Keratinocyte (primary cell): ENCODE measurements at regions not wholly inside any gene's neighbourhood (a gene's known extent, or its start where the extent isn't known, plus 50 kb on each side); places are given as distances from the start of the nearest gene placed in this dataset.

Experiments
- DNase-seq: peaks from one replicate; pipeline ENCODE4 v3.0.0-alpha.2; 2011; ENCODE audit warnings: low read depth, missing footprints, low spot score
- FAIRE-seq: peaks from 2 replicates; lab custom pipeline; 2011; peaks lifted over from hg19 to GRCh38; lab: Jason Lieb, UNC
- H2AFZ ChIP-seq: 2 replicates; pipeline ENCODE4 v1.6.0; 2012; ENCODE audit warnings: low read length, control low read depth, inconsistent platforms; ENCODE audit not compliant: control insufficient read depth
- H3K27ac ChIP-seq: 2 replicates; pipeline ENCODE4 v1.5.1; 2011; ENCODE audit warnings: low read length; ENCODE audit not compliant: control insufficient read depth, insufficient read depth
- H3K27me3 ChIP-seq: 3 replicates; pipeline ENCODE4 v1.6.0; 2011; ENCODE audit warnings: low read length; ENCODE audit not compliant: control insufficient read depth, insufficient read depth; ENCODE audit errors: extremely low read depth
- H3K36me3 ChIP-seq, 2 experiments: 2 replicates in 1 of 2; 3 replicates in 1 of 2; pipeline ENCODE4 v1.5.1; 2011; ENCODE audit warnings: low read length in 2 of 2, mild to moderate bottlenecking in 1 of 2; ENCODE audit not compliant: control insufficient read depth in 2 of 2, insufficient read depth in 2 of 2; ENCODE audit errors: extremely low read depth in 1 of 2
- H3K4me1 ChIP-seq: 3 replicates; pipeline ENCODE4 v1.5.1; 2011; ENCODE audit warnings: low read length; ENCODE audit not compliant: control insufficient read depth, insufficient read depth; ENCODE audit errors: extremely low read depth
- H3K4me2 ChIP-seq: 3 replicates; pipeline ENCODE4 v1.6.0; 2011; ENCODE audit warnings: low read depth, low read length; ENCODE audit not compliant: control insufficient read depth, insufficient read depth; ENCODE audit errors: extremely low read depth
- H3K4me3 ChIP-seq, 3 experiments: fragments of 200-600 bp in 1 of 3; sonication (generic) in 1 of 3; 2 replicates in 2 of 3; 3 replicates in 1 of 3; pipeline ENCODE4 v1.5.1; 2011 to 2016; ENCODE audit warnings: low read length in 3 of 3, mild to moderate bottlenecking in 3 of 3, control low read depth in 2 of 3, inconsistent platforms in 1 of 3, low read depth in 1 of 3, mixed read lengths in 1 of 3, mixed run types in 1 of 3, moderate library complexity in 1 of 3; ENCODE audit not compliant: control insufficient read depth in 2 of 3, insufficient read depth in 2 of 3; ENCODE audit errors: extremely low read depth in 1 of 3
- H3K79me2 ChIP-seq: 2 replicates; pipeline ENCODE4 v1.6.0; 2012; ENCODE audit warnings: low read length; ENCODE audit not compliant: control insufficient read depth, insufficient read depth
- H3K9ac ChIP-seq: 3 replicates; pipeline ENCODE4 v1.6.0; 2011; ENCODE audit warnings: low read length; ENCODE audit not compliant: control insufficient read depth, insufficient read depth; ENCODE audit errors: extremely low read depth
- H3K9me1 ChIP-seq: 3 replicates; pipeline ENCODE4 v1.6.0; 2011; ENCODE audit warnings: low read length; ENCODE audit not compliant: control insufficient read depth, insufficient read depth; ENCODE audit errors: extremely low read depth
- H3K9me3 ChIP-seq: 2 replicates; pipeline ENCODE4 v1.5.1; 2012; ENCODE audit warnings: low read depth, low read length; ENCODE audit not compliant: control insufficient read depth
- H4K20me1 ChIP-seq: 3 replicates; pipeline ENCODE4 v1.6.0; 2011; ENCODE audit warnings: low read length; ENCODE audit not compliant: control insufficient read depth, insufficient read depth; ENCODE audit errors: extremely low read depth
- EZH2 ChIP-seq: IDR thresholded peaks from one replicate; pipeline ENCODE4 v1.6.1; 2012; ENCODE audit warnings: inconsistent platforms, mild to moderate bottlenecking, low read length, moderate library complexity
- dilution Hi-C: fragments of 300-500 bp; cut with MboI; formaldehyde crosslinking; loops from one replicate; pipeline ENCODE4 v1.7.0; 2020; ENCODE audit warnings: low sequenced_read_pairs; ENCODE audit not compliant: extremely low pct_ligation_motif_present
- TF ChIP-seq, protein P1 (sequence below), 3 experiments: IDR thresholded peaks in 1 of 3; conservative IDR thresholded peaks in 1 of 3; optimal IDR thresholded peaks in 1 of 3; 2 replicates in 2 of 3; 3 replicates in 1 of 3; pipeline versions ENCODE3 to v1.5.1; 2011; ENCODE audit warnings: low read length in 3 of 3, mild to moderate bottlenecking in 3 of 3, moderate library complexity in 2 of 3, control low read depth in 1 of 3, inconsistent platforms in 1 of 3; ENCODE audit not compliant: insufficient read depth in 2 of 3; ENCODE audit errors: extremely low read depth in 1 of 3

DNA sequence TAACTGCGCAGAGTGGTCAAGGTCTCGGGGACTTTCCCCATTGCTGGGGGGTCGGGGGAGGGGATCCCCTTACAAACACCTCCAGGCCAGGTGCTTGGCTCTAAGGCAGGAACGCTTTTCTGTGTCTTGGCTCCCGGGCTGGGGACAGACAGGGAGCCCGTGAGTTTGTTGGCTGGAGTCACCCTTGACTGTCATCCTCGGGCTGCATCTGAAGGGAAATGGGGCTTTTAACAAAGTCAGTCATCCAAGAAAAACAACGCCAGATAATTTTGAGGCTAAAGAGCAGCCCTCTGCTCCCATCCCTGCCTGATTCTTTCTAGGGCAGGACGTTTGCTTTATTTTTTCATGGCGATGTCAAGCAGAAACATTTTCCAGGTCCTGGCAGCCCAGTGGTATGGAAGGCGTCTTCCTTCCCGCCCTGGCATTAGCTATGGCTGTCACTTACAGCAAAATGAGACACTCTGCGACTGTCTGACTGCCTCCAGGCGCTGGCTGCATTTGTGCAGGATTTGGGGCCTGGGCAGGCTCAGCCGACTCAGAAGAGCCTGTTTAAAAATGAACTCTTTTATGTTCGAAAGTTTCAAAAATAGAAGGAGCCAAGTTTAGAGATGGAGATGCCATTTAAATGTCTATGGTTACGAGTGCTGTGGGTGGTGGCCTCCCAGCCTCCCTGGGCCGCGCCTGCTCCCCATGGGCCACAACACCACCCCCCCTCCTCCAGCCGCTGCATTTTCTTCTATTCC, 54.7 kb upstream of the TNS3 start:
- H3K9ac ChIP-seq, result no peak overlapping the region
- H3K4me3 ChIP-seq, result no peak overlapping the region
- no peaks in the 10 kb centered on the region for H3K27me3 ChIP-seq
- no peaks in the 10 kb centered on the region for H3K36me3 ChIP-seq
- no peak for FAIRE-seq
- no peaks in the 10 kb centered on the region for H4K20me1 ChIP-seq
- TF ChIP-seq, protein P1, sequence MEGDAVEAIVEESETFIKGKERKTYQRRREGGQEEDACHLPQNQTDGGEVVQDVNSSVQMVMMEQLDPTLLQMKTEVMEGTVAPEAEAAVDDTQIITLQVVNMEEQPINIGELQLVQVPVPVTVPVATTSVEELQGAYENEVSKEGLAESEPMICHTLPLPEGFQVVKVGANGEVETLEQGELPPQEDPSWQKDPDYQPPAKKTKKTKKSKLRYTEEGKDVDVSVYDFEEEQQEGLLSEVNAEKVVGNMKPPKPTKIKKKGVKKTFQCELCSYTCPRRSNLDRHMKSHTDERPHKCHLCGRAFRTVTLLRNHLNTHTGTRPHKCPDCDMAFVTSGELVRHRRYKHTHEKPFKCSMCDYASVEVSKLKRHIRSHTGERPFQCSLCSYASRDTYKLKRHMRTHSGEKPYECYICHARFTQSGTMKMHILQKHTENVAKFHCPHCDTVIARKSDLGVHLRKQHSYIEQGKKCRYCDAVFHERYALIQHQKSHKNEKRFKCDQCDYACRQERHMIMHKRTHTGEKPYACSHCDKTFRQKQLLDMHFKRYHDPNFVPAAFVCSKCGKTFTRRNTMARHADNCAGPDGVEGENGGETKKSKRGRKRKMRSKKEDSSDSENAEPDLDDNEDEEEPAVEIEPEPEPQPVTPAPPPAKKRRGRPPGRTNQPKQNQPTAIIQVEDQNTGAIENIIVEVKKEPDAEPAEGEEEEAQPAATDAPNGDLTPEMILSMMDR (optimal IDR thresholded peaks at IDR 0.05 in 1 of 3, IDR thresholded peaks at IDR 0.05 in 1 of 3, conservative IDR thresholded peaks at IDR 0.05 in 1 of 3; ENCODE audit: extremely low read depth in 1 of 3, insufficient read depth in 2 of 3, low read length in 3 of 3), result no peak
- TF ChIP-seq EZH2, result no peak
- H3K9me3 ChIP-seq, result no peaks in the 10 kb centered on the region
- no peak overlapping the region for H3K27ac ChIP-seq
- peak overlapping the region; percentile 12 for H3K4me2 ChIP-seq
- peak overlapping the region; percentile 56 for H2AFZ ChIP-seq
- H3K4me1 ChIP-seq, result peaks cover 24% of the 10 kb centered on the region
- DNase-seq, result no peak
- H3K9me1 ChIP-seq, result peaks cover 2% of the 10 kb centered on the region
- no peaks in the 10 kb centered on the region for H3K79me2 ChIP-seq
- dilution Hi-C loops, result no loop called here

DNA sequence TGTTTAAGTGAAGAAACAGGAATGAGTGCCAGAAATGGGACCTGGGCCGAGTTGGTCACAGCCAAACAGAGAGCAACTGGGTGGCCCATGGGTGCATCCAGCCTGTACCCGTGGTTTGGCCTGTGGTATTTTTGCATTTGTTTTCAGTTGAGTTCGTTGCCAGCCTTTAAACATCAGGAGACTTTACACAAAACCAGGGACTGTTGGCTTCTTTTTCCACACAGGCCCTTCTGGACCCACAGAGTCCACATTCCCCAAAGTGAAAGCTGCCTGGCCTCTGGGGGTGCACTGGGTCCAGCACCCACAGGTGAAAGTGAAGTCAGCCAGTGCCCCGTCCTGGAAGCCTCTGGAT, 54.1 kb upstream of the TNS3 start:
- Histone ChIP-seq H3K4me3 (no peak overlapping the region), H3K79me2 (no peaks in the 10 kb centered on the region), H3K27ac (no peak overlapping the region), H4K20me1 (no peaks in the 10 kb centered on the region), H2AFZ (no peak overlapping the region), H3K27me3 (no peaks in the 10 kb centered on the region), H3K9me3 (no peaks in the 10 kb centered on the region), H3K36me3 (no peaks in the 10 kb centered on the region), H3K4me1 (peaks cover 24% of the 10 kb centered on the region), H3K4me2 (peak overlapping the region; percentile 12), H3K9ac (no peak overlapping the region), H3K9me1 (peaks cover 2% of the 10 kb centered on the region)
- TF ChIP-seq, protein P1 (optimal IDR thresholded peaks at IDR 0.05 in 1 of 3, IDR thresholded peaks at IDR 0.05 in 1 of 3, conservative IDR thresholded peaks at IDR 0.05 in 1 of 3; ENCODE audit: extremely low read depth in 1 of 3, insufficient read depth in 2 of 3, low read length in 3 of 3), result no peak
- TF ChIP-seq EZH2, result no peak
- dilution Hi-C loops, result no loop called here
- FAIRE-seq (no peak), DNase-seq (no peak)
